ENCODE measurements at regions not wholly inside any gene's neighbourhood (a gene's known extent, or its start where the extent isn't known, plus 50 kb on each side); places are given as distances from the start of the nearest gene placed in this dataset.

- TF ChIP-seq POLR2A (IDR thresholded peaks at IDR 0.05) (no peak), CTCF (IDR thresholded peaks at IDR 0.05) (no peak)
These were observed 115.9 kb downstream of the DDX53 start for GRCh38 chrX:23115651-23116050.
